HG03095 (cell line): ENCODE measurements at regions not wholly inside any gene's neighbourhood (a gene's known extent, or its start where the extent isn't known, plus 50 kb on each side); places are given as distances from the start of the nearest gene placed in this dataset.

ENCODE experiments used
- ATAC-seq: cut with Tn5 transposase; IDR thresholded peaks from one replicate; pipeline ENCODE4 v1.9.1; 2021; ENCODE audit warnings: moderate library complexity; ENCODE audit not compliant: unreplicated experiment

DNA sequence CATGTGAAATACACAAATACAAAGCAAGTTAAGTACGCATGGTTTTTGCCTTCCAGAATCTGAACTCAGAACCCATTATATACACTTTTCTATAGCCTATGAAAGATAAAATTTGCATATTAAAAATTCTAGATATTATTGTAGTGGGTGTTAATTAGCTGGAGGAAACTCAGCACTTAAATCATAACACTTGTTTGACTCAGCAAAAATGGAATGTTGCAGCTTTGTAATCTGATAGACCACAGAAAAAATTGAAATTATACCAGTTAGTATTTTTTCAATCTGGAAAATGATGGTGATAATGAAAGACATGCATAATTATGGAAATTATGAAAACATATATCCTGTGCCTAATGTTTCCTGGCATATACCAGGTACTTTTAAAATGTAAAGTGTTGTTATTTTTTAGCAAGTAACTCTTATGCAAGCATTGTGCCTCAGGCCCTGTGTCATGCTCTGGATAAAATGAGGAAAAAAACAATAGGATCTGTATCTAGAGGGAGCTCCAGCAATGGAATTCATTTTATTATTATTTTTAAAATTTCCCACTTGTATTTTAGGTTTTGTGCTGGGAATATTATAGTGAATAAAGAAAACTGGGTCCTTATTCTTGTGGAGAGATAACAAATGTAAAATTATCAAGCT, 490.4 kb upstream of the SEMA3A start:
- ATAC-seq: no peak

DNA sequence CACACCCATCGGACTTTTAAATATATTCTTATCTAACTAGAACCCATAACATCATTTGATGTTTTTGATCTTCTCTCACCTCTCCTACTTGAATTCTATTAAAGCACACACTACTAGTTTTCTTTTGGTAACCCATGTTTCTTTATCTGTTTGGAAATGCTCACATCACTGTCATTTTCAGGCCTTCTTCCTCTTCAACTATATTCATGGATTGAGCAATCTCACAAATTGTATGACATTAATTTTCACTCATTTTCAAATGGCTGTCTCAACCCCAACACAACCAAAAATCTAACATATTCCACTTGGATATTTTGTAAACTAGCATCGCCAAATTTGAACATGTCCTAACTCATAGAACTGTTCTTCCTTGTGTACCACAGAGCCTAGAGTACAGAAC, 488.0 kb upstream of the SEMA3A start:
- ATAC-seq: no peak

DNA sequence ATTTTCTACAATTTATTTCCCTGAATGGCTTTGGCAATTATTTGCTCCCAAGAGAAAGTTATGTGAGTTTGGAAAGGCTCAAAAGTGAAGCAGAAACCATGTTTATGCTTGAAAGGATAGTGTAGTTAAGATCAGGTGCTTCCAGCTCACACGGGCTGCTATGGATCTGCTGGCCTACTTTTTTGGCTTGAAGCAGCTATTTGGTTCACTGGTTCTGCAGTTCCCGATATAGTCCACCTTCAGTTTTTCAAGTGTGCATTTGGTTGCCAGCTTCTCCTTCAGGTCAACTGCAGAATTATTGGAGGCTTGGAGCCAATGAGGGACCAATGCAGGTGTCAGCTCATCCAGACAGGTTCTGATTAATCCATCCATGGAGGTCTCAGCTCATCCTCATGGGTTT, 484.3 kb upstream of the SEMA3A start:
- no peak for ATAC-seq

DNA sequence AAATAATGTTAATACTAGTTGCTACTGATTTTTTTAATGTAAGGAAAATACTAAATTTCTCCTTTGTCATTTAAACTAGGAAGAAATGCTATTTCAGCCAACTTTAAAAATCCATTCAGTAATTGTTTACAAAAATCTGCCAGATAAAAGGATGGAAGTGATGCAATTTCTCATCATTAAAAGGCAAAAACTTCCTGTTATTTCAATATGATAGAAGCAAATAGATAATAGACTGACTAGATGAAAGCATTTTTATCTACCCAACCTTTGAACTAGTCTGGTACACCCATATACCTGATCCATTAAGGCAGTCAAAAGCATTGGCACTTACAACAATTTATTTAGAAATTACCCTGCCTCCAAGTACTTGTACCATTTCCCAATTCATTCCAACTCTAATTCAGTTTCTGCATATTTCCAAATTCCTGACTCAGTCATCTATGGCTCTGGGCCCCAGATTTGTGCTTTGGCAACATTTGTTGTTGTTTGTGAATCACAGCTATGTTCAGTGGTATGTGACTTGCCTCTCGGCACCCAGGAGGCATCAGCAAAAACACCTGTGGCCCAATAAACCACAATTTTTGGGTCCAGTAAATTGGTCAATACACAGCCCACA, 482.6 kb upstream of the SEMA3A start:
- ATAC-seq: no peak

DNA sequence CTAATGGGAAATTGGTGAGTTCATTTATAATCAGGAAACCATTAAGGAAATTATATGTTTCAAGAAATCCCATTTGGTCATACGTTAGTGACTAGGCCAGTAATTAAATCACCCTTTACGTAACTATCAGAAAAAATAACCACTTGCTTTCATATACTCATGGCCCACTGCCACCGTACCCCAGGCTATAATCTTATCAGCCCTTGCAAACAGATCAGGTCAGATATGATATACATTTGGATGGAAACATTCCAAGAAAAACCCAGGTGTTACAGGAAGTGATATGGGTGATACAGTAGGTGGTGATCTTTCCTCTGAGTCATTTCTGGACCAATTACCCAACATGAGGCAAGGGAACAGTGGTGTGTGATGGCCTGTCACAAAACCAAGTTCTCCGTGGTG, 481.0 kb upstream of the SEMA3A start:
- no peak for ATAC-seq

DNA sequence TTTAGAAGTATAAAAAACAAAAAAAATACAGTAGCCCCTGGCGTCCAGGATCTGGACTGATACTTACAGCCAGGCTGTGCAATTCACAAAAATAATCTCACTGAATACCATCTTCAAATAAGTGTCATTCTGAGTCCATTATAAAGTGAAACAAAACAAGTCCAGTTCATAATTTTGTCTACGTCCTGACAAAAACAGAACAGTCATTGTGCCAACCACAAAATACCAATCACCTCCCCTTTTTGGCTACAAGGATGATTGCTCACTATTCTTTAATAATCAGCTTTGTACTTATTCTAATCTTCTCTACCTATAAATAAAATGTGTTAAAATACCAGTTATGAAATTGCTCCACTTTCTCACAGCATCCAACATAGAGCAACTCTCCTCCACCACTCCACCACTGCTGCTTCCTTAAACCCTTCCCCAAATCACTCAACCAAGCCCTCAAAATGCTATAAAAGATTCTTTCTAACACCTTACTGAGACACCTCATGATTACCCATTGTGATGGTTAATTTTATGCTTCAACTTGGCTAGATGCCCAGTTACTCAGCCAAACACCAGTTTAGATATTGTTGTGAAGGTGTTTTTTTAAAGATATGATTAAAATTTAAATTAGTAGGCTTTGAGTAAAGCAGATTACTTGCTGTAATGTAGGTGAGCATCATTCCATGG, 479.8 kb upstream of the SEMA3A start:
- no peak for ATAC-seq

DNA sequence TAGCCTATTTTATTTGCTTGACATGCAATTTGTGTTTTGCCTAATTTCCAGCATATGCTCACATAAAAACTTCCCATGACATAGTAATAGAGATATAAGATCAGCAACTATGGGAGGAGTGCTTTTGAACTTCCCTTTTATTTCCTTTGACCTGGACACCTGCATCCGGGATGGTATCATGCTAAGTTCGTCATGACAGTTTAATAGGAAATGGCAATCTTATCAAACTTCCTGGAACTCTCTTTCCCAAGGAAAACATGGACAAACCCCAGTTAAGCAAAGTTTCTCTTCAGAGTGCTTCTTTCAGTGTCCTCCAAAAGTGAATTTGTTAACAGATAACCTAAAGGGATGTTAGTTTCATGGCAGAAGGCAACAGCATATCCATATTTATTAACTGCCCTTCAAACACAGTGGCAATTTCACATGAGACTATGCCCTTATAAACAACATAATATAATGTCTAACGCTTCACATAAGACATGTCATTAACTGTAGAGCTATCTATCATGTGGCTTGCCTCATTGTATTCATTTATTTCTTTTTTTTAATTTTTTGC, 474.7 kb upstream of the SEMA3A start:
- ATAC-seq: no peak

DNA sequence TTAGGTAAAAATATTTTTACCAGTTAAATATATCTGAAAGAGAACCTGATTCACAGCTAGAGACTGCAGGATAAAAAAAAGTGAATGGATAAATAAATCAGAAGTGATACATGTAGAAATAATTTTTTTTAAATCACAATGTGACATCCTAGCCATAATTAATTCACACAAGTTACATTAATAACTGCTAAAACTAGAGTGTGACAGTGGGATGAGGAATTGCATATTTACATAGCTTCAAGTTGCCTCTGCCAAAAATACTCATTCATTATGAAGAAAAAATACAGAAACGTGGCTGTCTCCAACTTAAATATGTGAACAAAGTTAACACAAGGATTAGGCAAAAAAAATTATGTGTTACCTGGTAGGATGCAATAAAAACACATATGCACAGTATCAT, 473.5 kb upstream of the SEMA3A start:
- ATAC-seq: no peak

DNA sequence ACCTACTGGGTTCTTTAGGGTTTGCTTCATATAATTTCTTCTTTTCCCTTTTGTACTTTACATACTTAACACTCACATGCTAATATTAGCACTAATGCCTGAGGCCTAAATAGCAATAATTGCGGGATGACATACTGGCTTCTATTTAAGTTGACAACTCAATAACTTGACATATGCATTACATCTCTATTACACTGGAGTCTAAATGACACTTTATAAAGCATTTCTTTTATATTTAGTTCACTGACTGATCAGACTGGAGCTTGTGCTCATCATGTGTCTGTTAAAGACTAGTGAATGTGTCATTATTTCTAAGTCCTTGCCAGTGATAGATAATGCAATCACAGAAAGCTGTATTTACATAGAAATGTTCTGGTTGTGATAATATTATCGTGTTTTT, 472.1 kb upstream of the SEMA3A start:
- ATAC-seq: no peak

DNA sequence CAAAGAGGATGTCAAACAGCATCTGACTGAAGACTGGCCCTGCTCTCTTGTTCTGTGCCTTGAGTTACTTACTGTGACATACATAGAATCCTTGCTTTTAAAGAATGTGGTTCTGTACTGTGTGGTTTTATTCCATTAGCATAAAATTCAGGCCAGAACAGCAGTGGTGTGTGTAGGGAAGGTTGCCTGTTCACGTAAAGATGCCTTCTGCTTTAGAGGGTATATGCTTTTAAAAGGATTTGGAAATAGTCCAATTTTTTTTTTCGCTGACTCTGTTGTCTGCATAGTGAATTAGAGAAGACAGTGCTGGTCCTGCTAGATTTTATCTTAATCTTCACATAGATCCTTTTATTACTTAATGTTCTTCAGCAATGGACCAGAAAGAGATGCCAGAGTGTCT, 470.8 kb upstream of the SEMA3A start:
- ATAC-seq: no peak

DNA sequence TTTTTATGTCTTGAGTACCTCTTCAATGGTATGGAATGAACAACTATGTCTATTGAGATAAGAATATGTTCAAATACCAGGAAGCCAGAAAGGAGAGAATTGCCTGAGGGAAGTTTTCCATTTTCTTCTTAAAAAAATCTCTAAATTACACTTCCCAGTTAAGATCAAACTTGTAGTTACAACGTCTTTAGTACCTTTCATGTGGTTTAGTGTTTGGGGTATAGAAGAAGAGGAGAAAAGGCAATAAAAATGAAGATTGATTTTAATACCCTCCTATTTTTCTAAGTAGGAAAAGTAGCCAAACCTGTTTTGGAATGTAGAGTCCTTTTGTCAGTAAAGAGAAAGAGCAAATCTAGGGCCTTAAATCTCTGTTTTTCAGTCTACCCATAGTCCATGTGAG, 470.0 kb upstream of the SEMA3A start:
- ATAC-seq: no peak

DNA sequence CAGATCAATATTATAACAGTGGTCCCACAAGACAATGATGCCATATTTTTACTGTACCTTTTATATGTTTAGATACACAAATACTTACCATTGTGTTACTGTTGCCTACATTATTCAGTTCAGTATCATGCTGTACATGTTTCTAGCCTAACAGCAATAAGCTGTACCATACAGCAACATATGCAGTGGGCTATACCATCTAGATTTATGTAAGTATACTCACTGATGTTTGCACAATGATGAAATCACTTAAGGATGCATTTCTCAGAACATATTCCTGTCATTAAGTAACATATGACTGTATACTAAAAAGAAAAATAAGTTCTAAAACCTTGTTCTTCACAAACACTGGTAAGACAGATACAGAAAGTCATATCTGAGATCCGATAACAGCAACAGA, 468.6 kb upstream of the SEMA3A start:
- no peak for ATAC-seq

DNA sequence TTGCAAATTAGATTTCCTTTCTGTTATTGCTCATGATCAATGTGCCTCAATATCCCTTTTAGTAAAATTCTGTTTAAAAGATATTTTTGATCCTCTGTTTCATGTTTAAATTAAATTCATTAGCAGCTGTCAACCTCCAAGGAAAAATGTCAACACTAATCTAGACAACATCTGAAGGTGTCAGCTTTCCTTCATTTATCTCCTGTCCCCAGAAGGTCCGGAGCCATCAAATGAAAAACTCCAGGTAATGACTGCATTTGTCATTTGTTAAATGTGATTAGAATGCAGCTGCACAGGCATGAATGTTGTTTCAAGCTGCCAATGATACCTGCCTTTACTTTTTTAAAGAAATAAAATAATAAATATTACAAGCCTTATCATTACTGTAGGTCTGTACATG, 463.7 kb upstream of the SEMA3A start:
- no peak for ATAC-seq

DNA sequence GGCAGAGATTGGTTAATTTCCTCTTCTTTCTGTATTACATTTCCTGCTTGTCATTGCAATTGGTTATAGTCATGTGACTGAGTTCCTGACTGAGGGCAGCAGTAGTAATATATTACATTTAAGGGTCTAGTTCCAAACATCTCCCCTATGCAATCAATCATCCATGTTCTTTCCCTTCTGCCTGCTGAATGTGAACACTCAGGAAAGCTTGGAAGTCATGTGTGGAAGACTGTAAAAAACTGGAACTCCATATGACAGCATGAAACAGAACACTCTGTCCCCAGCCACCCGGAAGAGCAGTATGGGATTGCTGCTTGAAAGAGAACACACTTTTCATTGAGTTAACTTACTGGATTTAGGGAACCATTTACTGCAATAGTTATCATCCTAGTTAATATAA, 459.7 kb upstream of the SEMA3A start:
- no peak for ATAC-seq

DNA sequence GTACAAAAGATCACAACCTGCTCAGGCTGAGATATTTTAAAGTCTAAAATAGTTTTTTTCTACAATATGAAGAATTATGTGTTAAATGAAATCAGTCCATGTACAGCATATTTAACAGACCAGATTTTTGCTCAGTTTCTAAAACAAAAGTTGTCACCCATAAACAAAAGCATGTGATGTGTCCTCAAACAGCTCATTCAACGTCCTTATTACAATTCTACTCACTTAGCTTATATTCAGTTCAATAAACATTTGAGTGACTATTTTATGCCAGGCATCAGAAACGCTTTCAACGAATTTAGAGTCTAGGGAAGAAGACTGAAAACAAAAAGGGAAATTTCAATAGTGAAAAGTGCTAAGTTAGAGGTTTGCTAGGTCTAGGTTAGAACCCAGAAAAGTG, 457.3 kb upstream of the SEMA3A start:
- no peak for ATAC-seq

DNA sequence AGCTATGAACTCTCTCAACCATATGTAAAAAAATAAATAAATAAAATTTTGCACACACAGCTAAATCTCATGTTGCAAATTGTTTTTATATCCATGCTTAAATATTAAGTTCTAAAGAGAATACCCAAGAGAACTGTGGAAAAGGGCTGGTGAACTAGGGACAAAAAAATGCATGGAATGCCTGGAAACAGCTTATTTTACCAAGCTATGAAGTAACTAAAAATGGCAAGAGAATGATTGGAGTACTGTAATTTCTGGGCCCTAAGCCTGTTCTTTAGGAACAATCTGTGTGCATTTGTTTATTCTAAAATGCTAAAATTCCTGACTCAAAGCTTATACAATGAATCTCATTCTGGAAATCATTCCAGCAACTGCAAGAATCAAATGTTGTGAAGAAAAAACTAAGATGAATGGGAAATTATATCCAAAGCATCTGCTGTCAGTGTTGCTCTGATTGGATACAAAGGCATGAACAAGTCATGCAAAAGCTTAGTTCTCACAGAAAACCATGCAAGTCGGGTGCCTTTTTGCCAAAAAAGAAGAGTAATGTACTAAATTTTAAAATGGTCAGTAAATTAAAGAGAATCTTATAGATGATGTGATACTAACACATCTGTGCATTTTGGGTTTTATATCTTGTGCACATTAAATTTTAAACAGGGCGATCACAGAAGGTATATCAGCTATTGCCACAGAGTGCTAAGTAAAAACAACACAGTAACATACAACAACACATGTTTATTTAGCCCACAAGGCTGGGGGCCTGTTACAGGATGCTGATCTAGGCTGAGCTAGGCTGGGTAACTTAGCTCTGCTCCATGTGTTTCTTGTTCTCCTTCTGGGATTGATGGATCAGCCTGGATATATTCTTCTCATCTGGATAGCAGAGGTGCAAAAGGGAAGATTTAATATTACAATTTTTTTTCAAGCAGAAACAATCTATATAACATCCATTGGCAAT, 453.5 kb upstream of the SEMA3A start:
- no peak for ATAC-seq

DNA sequence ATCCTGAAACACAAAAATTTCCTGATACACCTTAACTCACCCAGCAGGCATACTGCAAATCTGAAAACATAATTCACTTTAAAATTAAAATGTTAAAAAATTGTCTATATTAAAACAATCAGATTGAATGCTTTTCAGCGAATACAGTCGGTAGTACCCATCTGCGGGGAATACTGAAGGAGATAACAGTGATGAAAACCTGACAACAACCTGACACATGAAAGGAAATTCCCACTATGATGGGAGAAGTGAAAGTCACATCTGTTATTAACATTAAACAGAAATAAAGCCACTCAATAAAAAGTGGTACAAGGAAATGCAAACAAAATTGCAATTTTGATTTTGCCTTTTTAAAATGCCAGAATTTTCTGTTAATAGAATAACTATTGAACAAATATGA, 448.0 kb upstream of the SEMA3A start:
- ATAC-seq: no peak

DNA sequence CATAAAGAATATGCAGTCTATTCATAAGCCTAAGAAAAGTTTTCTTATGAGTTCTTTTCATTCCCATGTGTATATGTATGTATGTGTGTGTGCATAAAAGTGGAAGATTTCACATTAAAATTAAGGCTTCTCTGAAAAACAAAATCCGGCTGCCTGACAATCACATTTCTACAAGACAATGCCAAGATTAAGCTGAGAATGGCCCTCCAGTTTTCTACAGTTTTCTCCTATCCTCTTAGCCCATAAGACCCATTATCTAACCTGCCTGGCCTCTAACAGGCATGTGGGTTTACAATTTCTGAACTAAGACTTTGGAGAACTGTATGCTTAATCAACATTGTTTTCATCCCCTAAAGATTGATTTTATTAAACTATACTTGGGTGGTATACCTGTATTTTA, 446.0 kb upstream of the SEMA3A start:
- no peak for ATAC-seq

DNA sequence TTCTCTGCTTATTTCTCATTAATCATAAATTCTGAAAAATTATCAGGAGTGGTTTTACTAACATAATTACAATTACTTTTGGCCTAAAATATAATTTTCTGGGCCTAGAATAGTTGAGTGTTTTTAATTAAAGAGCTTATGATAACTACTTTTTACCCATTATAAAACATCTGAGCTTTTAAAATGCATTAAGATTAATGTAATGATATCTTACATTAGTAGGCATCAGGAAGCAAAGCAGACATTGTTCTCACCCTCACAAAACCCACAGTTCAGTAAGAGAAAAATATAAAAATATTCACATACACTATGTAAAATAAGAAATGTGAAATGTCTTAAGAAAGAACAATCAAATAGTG, 443.7 kb upstream of the SEMA3A start:
- no peak for ATAC-seq

DNA sequence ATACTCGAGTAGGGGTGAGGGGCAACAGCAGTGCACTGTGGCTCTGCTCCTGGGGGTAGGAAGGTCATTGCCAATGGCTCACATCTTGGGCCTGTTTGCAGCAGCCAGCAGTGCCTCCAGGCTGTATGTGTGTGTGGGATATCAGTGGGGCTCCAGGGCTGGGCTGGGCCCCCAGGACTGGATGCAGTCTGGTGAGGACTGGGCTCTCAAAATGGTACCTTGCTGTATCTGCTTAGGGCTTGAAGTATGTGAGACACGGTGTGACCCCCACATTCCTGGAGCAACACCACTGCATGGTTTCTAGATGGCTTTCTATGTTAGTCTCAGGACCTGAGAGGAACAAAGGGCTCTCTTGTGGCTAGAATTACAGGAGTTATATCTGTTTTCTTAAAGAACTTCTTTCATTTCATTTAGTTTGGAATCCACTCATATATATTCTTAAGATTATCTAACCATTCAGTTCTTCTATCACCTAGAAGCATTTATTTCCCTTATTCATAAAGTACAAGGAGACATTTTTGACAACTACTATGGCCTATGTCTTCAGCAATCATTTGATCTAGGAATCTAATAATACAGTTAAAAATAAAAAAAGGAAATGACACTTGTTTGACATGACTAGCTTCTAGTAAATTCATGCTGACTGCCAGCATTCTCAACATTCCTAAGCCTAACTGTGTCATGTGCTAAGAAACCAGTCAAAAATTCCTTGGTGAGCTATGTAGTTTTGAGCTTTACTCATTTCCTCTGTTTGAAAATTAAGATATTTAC, 443.2 kb upstream of the SEMA3A start:
- no peak for ATAC-seq

DNA sequence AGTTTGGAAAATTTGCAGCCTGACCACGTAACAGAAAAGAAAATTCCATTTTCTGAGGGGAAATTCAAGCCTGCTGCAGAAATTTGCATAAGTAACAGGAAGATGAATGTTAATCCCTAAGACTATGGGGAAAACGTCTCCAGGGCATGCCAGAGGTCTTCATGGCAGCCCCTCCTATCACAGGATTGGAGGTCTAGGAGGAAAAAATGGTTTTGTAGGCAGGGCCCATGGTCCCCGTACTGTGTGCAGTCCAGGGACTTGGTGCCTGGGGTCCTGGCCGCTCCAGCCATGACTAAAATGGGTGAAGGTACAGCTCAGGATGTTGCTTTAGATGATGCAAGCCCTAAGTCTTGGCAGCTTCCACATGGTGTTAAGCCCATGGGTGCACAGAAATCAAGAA, 437.3 kb upstream of the SEMA3A start:
- no peak for ATAC-seq
